Endothelial cell of umbilical vein (primary cell): ENCODE measurements at regions not wholly inside any gene's neighbourhood (a gene's known extent, or its start where the extent isn't known, plus 50 kb on each side); places are given as distances from the start of the nearest gene placed in this dataset.
A peak's percentile ranks its signal among the peaks of the same experiment; 100 is the strongest.

ENCODE experiments used
- BruUV-seq: library from RNA; stranded (reverse); fragments of 400-500 nt; replicated peaks from 2 replicates; lab custom pipeline; 2021; lab: Mats Ljungman, UMichigan
- CTCF ChIA-PET: fragments of 300-600, 350-600 bp; sonication (Branson Sonifier 250); formaldehyde crosslinking; loops from one replicate; lab custom pipeline; 2021; ENCODE audit warnings: antibody characterized with exemption, inconsistent platforms; lab: Charles Lee
- POLR2A ChIA-PET: fragments of 300-600, 350-600 bp; sonication (Branson Sonifier 250); formaldehyde crosslinking; loops from one replicate; lab custom pipeline; 2021; ENCODE audit warnings: antibody characterized with exemption, inconsistent platforms; lab: Charles Lee
- DNase-seq: peaks from one replicate; pipeline ENCODE4 v3.0.0-alpha.2; 2011; ENCODE audit warnings: low read depth, low spot score
- FAIRE-seq: peaks from 2 replicates; lab custom pipeline; 2011; peaks lifted over from hg19 to GRCh38; lab: Jason Lieb, UNC
- H2AFZ ChIP-seq: 2 replicates; pipeline ENCODE4 v1.6.0; 2012; ENCODE audit warnings: low read depth, low read length, control low read depth, inconsistent platforms
- H3K27ac ChIP-seq: 2 replicates; pipeline ENCODE4 v1.5.1; 2011; ENCODE audit warnings: low read depth, mild to moderate bottlenecking, control low read depth, low read length, moderate library complexity; ENCODE audit not compliant: insufficient read depth
- H3K27me3 ChIP-seq, 2 experiments: 2 replicates each; pipeline versions ENCODE4 v1.6.0 to v1.6.1; 2011; ENCODE audit warnings: low read length in 2 of 2, mixed read lengths in 1 of 2; ENCODE audit not compliant: control insufficient read depth in 2 of 2, insufficient read depth in 2 of 2
- H3K36me3 ChIP-seq, 2 experiments: 2 replicates in 1 of 2; 3 replicates in 1 of 2; pipeline ENCODE4 v1.5.1; 2011; ENCODE audit warnings: low read length in 2 of 2, mild to moderate bottlenecking in 1 of 2, moderate library complexity in 1 of 2; ENCODE audit not compliant: control insufficient read depth in 2 of 2, insufficient read depth in 2 of 2; ENCODE audit errors: extremely low read depth in 1 of 2
- H3K4me1 ChIP-seq: 3 replicates; pipeline ENCODE4 v1.5.1; 2011; ENCODE audit warnings: mild to moderate bottlenecking, low read length; ENCODE audit not compliant: control insufficient read depth, insufficient read depth; ENCODE audit errors: extremely low read depth
- H3K4me2 ChIP-seq: 2 replicates; pipeline ENCODE4 v1.6.1; 2011; ENCODE audit warnings: low read length, control low read depth, mixed read lengths; ENCODE audit not compliant: insufficient read depth
- H3K4me3 ChIP-seq, 3 experiments: fragments of 200-600 bp in 1 of 3; sonication (generic), shearing (Covaris generic) in 1 of 3; replicated peaks in 1 of 3; 2 replicates each; pipeline ENCODE4 v1.5.1; 2011 to 2016; ENCODE audit warnings: control low read depth in 3 of 3, low read length in 3 of 3, mild to moderate bottlenecking in 2 of 3, inconsistent platforms in 1 of 3, low read depth in 1 of 3, moderate library complexity in 1 of 3; ENCODE audit not compliant: insufficient read depth in 1 of 3
- H3K79me2 ChIP-seq: 2 replicates; pipeline ENCODE4 v1.6.0; 2012; ENCODE audit warnings: low read length, inconsistent platforms; ENCODE audit not compliant: control insufficient read depth, insufficient read depth
- H3K9ac ChIP-seq: replicated peaks from 2 replicates; pipeline ENCODE3; 2011; ENCODE audit warnings: low read length, control low read depth; ENCODE audit not compliant: insufficient read depth; ENCODE audit errors: extremely low read depth
- H3K9me1 ChIP-seq: replicated peaks from 3 replicates; pipeline ENCODE4 v1.6.0; 2011; ENCODE audit warnings: mild to moderate bottlenecking, low read length; ENCODE audit not compliant: control insufficient read depth, insufficient read depth; ENCODE audit errors: extremely low read depth
- H3K9me3 ChIP-seq: replicated peaks from 2 replicates; pipeline ENCODE4 v1.5.1; 2012; ENCODE audit warnings: low read length, inconsistent platforms; ENCODE audit not compliant: control insufficient read depth, insufficient read depth
- H4K20me1 ChIP-seq: replicated peaks from 2 replicates; pipeline ENCODE3; 2011; ENCODE audit warnings: mild to moderate bottlenecking, low read length; ENCODE audit not compliant: control insufficient read depth, insufficient read depth; ENCODE audit errors: extremely low read depth
- CTCF ChIP-seq, 2 donors: IDR thresholded peaks; 1 replicate in 1 of 2; 2 replicates in 1 of 2; pipeline ENCODE4 v1.5.1; 2011; ENCODE audit warnings: low read length in 2 of 2, mild to moderate bottlenecking in 2 of 2, moderate library complexity in 2 of 2, control low read depth in 1 of 2, inconsistent platforms in 1 of 2, low read depth in 1 of 2; ENCODE audit not compliant: insufficient read depth in 1 of 2; ENCODE audit errors: extremely low read depth in 1 of 2
- FOS ChIP-seq: IDR thresholded peaks from 2 replicates; pipeline ENCODE4 v1.6.1; 2011; ENCODE audit warnings: mild to moderate bottlenecking, low read length, moderate library complexity, borderline replicate concordance; ENCODE audit not compliant: insufficient read depth
- GATA2 ChIP-seq: IDR thresholded peaks from 2 replicates; pipeline ENCODE4 v1.7.0; 2011; ENCODE audit warnings: low read depth, mild to moderate bottlenecking, moderate library complexity, mixed read lengths, low read length; ENCODE audit not compliant: insufficient read length, insufficient read depth
- JUN ChIP-seq: IDR thresholded peaks from 2 replicates; pipeline ENCODE4 v1.6.1; 2011; ENCODE audit warnings: borderline replicate concordance, low read depth; ENCODE audit not compliant: insufficient read length, insufficient read depth
- MAX ChIP-seq: IDR thresholded peaks from 2 replicates; pipeline ENCODE4 v1.6.1; 2011; ENCODE audit not compliant: insufficient read depth, insufficient read length
- dilution Hi-C: fragments of 300-500 bp; cut with MboI; formaldehyde crosslinking; loops from one replicate; pipeline ENCODE4 v1.15.0; 2019; ENCODE audit warnings: low sequenced_read_pairs; ENCODE audit not compliant: extremely low pct_ligation_motif_present
- intact Hi-C: fragments of 100-400 bp; cut with micrococcal nuclease; formaldehyde crosslinking; loops from one replicate; pipeline ENCODE4 v1.10.0; 2022

DNA sequence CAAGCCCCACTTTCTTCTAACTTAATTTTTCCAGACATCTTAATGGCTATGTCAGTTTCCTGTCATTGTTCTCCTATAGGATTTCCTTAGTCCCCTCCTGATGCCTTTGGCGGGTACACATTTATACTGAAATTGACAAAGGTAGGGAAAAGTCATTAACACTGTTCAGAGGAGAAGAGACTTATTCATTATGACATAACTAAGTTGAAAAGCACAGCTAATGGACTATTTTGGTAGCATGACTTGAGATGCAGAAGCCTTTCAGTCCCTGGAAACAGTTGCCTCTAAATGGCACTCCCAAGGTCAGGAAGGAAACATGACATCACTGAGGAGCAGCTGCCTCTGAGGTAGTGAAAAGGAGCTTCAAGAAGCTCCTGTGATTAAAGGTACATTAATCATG is 317.5 kb upstream of the KITLG start:
- Histone ChIP-seq H3K9me3 (no peaks in the 10 kb centered on the region), H3K4me3 (no peak overlapping the region), H2AFZ (no peak overlapping the region), H3K27me3 (no peaks in the 10 kb centered on the region), H3K4me2 (peak overlapping the region; percentile 68), H3K79me2 (no peaks in the 10 kb centered on the region), H4K20me1 (no peaks in the 10 kb centered on the region), H3K4me1 (peaks cover 31% of the 10 kb centered on the region), H3K36me3 (no peaks in the 10 kb centered on the region), H3K27ac (peak overlapping the region; percentile 98), H3K9me1 (no peaks in the 10 kb centered on the region), H3K9ac (peak overlapping the region; percentile 66)
- POLR2A ChIA-PET, result interaction anchor here (1.1 to 3.7 kb wide), 3 partner anchors 49 to 318 kb away, joined by 3 to 13 read pairs (median 3); partner anchors contain the start of gene KITLG
- intact Hi-C loops (loop anchor here (1.0 to 5.0 kb wide), 16 partner anchors 29 to 786 kb away; partner anchors contain the start of genes CEP290, DUSP6, GALNT4 and KITLG), dilution Hi-C loops (no loop called here)
- CTCF ChIA-PET, result interaction anchor here (0.7 to 3.5 kb wide), 13 partner anchors 18 to 318 kb away, joined by 3 to 27 read pairs (median 4); partner anchors contain the start of gene KITLG
- DNase-seq, result peak; percentile 95
- TF ChIP-seq JUN (peak; percentile 97), CTCF (IDR thresholded peaks at IDR 0.05; ENCODE audit: extremely low read depth in 1 of 2, insufficient read depth in 1 of 2, low read depth in 1 of 2, low read length in 2 of 2) (no peak), MAX (no peak), GATA2 (peak; percentile 73), FOS (peak; percentile 65)
- peak; percentile 79 for FAIRE-seq
- BruUV-seq, result no TSS peak
